Esophagus mucosa (tissue), 1 donor: ENCODE measurements at regions not wholly inside any gene's neighbourhood (a gene's known extent, or its start where the extent isn't known, plus 50 kb on each side); places are given as distances from the start of the nearest gene placed in this dataset.
"Not testable (repeated sequence)": the region's sequence is repeated elsewhere in the genome, so short reads cannot be mapped to it uniquely, and the experiment has no call there.

Experiments
- ATAC-seq: fragments of 200-7000 bp; cut with Tn5 transposase; one replicate; pipeline ENCODE4 v1.9.1; 2020
- donor health status: DM: yes; HTN: yes; CAD: no.

DNA sequence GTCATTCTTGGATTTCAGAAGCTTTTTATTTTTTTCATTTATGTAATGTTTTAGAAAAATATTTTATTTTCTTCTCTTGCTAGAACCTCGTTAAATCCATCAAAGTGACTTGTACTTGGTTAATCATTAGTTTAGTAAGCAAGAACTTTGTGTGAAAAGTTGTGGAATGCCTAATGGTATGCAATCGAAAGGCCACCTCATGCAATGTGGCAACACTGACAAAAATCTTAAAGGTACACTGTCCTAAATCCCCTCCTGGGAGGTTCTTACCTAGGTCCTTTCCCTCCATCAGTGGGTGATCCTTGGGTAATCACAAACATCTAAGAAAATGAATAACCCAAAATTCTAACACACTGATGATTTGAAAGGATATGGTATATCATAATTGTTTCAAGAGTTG, 304.2 kb downstream of the DNAH5 start:
- no peak for ATAC-seq

DNA sequence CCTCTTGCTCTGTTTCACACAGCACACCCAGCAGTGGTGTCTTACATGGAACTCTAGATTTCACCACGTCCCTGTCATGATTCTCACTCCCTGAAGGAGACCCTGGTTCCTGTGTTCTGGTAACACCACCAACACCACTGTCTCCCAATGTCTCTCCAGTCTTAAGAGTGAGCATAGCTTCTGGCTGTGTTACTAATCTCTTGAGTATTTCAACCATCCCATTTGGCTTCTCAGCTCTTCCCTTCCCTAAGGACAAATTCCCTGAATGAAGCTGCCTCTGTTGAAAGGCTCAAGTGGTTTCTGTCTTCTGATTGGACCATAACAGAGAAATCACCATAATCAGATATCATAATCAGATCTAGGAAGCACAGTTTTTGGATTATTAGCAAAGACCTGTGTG, 311.8 kb downstream of the DNAH5 start:
- no peak for ATAC-seq

DNA sequence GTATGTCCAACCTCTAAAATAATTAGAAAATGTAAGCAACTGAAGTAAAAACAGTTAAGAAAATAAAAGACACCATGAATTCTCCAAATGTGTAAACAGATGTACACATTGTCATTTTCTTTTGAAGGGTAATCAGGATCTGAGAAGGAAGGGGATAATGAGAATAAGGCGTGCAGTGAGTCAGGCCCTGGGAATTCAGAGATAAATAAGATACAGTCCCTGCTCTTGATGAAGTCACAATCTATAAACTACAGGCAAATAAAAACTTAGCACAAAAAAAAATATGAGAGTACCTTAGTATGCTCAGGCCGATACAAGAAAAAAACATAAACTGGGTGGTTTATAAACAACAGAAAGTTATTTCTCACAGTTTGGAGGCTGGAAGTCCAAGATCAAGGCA, 315.3 kb downstream of the DNAH5 start:
- no peak for ATAC-seq

DNA sequence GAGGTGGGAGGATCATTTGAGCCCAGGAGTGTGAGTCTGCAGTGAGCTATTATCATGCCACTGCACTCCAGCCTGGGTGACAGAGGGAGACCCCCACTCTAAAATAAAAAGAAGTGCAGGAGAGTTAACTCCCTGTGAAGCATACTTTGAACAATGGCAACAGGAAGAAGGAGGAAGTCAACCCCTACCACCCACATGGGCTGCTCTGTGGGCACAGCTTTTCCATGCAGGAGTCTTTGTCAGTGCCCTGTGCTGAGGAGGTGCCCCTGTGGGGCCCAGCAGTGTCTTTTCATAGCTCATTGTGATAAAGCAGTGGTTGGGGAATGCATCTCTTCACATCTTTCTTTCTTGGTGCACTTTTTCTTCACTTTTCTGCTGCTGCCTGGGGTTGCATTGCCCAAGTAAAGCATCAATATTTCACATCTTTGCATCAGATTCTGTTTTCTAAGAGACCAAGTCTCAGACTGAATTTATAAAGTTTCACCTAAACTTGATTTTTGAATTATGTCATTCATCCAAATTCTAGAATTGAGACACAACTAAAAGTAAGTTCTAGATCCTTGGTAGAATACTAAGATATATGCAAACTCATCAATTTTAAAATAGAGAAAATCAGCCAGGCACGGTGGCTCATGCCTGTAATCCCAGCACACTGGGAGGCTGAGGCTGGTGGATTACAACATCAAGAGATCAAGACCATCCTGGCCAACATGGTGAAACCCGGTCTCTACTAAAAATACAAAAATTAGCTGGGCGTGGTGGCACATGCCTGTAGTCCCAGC, 316.6 kb downstream of the DNAH5 start:
- no peak for ATAC-seq

DNA sequence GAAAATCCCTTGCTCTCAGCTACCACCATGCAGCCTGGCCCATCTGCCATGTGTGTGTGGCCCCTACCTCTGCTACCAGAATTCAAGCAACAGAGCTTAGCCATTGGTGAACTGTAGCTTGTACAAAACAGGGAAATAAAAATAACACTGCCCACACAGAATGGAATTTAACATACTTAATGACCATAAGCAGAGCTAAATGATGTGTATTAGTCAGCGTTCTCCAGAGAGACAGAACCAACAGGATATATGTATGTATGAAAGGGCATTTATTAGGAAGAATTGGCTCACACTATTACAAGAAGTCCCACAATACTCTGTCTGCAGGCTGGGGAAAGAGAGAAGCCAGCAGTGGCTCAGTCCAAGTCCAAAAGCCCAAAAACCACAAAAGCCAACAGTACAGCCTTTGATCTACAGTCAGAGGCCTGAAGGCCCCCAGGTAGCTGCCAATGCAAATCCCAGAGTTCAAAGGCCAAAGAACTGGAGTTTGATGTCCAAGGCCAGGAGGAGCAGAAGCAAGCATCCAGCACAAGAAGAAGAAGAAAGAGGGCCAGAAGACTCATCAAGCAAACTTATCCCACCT, 318.8 kb downstream of the DNAH5 start:
- ATAC-seq = no peak

DNA sequence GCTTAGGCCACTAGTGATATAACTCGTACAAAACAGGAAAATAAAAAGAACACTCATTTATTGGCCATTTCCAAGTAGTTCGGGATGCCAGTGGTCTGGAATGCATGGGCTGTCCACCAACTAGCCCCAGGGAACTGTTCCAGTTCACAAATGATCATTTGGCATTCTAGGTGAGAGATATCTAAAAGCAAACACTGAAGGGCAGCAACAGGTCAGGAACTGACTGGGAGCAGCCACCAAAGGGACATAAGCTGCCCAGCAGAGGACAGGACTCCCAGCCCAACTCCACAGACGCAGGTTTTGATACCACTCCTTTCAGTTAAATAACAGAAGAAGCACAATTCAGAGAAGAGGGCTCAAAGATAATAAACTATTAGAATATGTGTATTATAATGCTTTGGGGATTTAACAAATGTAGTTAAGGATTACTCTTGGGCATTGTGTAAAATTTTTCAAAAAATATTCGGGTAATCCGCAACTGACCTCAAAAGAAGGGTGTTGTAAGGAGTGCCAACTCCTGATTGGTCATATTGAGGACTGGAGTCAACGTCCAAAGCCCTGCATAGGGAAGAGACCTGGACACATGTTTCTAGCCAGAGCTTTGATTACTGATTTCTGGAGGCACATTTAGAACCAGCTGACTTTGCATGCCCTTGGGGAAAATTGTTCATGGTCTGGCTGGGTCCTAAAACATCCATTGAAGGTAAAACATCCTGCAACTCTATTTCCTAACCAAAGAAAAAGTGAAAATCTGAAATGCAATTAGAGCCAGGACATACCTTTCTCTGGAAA, 320.0 kb downstream of the DNAH5 start:
- no peak for ATAC-seq

DNA sequence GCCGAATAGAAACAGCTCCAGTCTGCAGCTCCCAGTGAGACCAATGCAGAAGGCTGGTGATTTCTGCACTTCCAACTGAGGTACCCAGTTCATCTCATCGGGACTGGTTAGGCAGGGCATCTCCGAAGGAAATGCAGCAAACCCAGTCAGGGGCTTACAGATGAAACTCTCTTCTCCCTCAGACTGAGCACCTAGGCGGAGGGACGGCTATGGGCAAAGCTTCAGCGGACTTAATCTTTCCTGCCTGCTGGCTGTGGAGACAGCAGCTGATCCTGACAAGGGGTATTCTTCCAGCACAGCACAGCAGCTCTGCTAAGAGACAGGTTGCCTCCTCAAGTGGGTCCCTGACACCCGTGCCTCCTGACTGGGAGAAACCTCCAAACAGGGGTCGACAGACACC, 330.9 kb downstream of the DNAH5 start:
- ATAC-seq = no peak

DNA sequence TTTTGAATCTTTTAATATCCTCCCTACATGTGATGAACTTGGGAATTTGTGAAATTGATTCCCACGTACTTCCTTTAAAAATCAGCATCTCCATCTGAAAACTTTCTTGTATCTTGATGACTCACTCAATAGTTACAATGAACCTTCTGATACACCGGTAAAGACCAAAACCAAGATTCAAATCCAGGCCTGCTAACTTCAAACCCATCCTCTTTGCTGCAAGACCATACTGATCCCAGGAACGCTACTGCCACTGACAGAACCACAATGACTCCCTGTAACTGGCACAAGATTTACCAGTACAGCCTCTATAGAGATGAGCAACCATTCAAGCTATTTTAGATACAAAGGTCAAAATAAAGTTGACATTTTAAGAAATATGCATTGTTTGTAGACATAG, 332.9 kb downstream of the DNAH5 start:
- ATAC-seq = no peak

DNA sequence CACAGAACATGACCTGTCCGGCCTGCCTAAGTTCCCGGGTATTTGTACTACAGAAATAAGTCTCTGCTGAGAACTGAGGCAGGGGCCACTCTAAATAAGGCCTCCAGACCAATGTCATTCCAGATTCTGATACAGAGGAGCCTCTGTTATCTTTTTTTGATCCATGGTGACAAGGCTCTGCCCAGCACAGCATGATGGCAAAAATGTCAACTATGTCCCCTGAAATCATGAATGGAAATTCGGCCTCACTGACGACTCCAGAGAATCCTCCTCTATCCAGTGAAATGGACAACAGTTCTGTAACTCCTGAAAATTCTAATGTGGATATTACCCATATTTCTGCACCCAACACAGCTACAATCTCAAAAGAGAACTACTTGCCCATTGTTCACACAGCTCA, 335.0 kb downstream of the DNAH5 start:
- no peak for ATAC-seq

DNA sequence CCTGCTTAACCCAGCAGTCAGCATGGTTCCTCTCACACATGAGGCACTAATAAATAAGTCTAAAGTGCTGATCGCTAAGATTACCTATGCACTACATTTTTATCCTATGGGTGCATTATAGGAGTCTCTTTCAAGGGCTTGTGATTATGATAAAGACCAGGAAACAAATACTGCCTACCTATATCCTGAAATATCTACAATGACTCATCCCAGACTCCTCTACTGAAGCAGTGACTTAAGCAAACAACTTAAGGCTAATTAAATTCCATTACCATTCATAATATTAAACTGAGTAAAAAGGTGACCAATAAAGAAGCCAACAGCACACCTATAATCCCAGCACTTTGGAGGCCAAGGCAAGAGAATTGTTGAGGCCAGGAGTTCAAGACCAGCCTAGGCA, 338.4 kb downstream of the DNAH5 start:
- ATAC-seq = peak; percentile 95

DNA sequence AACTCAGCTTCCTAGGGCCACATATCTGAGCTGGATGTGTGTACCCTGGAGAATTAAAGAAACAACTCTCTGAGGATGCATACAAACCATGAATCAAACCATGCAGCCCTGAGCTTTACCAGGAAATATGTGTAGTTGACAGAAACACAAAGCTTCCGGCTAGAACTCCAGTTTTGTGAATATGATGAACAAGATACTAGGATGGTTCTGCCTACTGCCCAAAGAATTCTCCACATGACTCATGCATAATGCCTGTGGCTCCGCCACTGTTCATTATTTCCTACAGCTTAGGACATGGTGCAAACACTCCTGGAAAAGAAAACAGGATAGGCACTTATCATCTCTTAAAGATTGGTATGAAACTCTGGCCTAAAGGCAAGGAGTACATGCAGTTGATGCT, 343.4 kb downstream of the DNAH5 start:
- peak; percentile 54 for ATAC-seq

DNA sequence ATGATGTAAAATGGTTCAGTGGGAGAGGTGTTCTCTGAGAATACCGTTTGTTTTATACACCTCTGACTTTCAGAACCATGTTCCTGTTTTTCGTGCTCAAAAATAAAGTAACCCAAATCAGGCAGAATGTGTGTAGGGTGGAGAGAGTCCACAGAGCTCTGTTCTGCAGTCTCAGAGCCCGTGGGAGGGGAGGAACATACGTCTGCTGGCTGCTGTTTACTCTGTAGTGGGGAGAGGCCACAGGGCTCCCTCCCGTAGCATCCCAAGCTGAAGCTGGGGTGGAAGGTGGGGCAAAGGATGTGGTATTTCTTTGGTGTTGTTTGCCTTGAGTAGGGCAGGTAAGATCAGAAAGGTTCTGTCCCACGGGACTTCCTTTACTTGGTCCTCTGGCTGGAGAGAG, 348.5 kb downstream of the DNAH5 start:
- no peak for ATAC-seq

DNA sequence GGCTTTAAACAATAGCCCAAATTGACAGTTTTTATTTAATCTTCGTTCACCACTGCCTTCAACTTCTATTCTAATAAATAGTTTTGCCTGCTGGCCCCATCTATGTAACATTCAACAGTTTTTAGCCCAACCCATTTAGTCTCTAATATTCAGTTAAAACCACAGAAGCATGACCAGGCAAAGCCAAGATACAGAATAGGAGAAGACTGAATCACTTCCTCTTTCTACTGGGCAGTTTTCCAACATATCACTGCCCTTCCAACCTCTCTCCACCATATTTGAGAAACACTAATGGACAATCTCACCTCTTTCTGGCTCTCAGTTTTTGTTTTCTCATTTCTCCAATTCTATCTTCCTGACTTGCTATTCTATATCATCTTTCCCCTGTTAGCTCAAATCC, 352.9 kb downstream of the DNAH5 start:
- peak; percentile 54 for ATAC-seq

DNA sequence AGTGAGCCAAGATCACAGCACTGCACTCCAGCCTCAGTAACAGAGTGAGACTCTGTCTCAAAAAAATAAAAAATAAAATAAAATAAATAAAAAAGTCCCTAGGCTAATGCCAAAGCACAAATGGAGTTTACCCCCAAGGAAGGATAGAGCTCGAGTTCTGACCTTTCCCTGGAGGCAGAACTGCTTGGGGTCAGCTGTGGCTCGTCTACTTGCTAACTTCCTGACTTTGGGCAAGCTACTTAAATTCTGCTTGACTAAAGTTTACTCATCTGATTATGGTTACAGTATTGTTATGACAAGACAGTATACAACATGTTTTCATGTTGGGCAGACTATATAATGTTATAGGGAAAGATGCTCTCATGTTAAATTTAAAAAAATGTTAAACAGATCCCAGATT, 359.2 kb downstream of the DNAH5 start:
- no peak for ATAC-seq

DNA sequence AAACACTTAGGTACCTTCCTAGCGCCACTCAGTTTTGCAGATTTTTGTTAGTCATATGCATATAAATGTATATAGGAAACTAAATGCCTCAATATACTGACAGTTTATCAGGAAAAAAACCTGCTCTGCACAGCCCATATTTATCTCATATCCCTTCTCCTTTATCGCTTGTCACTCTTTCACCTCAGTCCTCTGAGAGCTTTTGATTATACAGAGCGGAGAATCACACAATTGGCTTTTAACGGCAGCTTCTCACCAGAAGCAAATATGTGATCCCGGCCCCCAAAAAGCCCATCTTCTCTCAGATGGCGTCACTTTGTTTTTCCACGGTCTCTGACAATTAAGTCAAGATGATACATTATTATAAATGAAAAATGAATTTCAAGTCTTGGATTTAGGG, 362.6 kb downstream of the DNAH5 start:
- ATAC-seq = no peak

DNA sequence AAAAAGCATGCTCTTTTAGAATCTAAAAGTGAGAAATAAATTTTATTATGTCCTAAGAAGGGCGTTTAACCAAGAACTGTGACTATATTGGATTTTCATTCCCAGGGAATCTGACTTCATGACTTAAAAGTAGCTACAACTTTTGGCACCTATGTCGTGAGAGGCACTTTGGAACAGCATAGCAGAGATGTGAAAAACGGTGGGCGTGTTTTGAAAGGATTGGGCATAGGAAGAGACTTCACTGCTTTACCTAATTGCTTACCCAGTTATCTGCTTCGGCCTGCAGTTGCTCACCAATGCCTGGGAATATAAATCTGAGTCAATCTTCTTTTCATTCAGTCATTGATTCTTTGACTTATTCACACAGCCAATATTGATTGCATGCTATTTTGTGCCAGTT, 363.4 kb downstream of the DNAH5 start:
- ATAC-seq = no peak

DNA sequence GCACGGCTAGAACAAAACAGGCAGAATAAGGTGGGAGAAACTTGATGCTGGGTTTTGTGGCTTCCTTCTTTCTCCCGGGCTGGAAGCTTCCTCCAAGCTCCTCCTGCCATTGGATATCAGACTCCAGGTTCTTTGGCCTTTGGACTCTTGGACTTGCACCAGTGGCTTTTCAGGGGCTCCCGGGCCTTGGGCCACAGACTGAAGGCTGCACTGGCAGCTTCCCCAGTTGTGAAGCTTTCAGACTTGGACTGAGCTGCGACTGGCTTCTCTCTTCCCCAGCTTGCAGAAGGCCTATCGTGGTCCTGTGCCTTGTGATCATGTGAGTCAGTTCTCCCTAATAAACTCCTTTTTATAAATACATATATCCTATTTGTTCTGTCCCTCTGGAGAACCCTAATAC, 364.4 kb downstream of the DNAH5 start:
- no peak for ATAC-seq

DNA sequence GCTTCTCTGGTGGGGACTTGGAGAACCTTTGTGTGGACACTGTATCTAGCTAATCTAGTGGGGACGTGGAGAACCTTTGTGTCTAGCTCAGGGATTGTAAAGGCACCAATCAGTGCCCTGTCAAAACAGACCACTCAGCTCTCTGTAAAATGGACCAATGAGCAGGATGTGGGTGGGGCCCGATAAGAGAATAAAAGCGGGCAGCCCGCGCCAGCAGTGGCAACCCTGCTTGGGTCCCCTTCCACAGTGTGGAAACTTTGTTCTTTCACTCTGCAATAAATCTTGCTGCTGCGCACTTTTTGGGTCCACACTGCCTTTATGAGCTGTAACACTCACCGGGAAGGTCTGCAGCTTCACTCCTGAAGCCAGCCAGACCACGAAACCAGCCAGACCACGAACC, 365.4 kb downstream of the DNAH5 start:
- not testable (repeated sequence) for ATAC-seq

DNA sequence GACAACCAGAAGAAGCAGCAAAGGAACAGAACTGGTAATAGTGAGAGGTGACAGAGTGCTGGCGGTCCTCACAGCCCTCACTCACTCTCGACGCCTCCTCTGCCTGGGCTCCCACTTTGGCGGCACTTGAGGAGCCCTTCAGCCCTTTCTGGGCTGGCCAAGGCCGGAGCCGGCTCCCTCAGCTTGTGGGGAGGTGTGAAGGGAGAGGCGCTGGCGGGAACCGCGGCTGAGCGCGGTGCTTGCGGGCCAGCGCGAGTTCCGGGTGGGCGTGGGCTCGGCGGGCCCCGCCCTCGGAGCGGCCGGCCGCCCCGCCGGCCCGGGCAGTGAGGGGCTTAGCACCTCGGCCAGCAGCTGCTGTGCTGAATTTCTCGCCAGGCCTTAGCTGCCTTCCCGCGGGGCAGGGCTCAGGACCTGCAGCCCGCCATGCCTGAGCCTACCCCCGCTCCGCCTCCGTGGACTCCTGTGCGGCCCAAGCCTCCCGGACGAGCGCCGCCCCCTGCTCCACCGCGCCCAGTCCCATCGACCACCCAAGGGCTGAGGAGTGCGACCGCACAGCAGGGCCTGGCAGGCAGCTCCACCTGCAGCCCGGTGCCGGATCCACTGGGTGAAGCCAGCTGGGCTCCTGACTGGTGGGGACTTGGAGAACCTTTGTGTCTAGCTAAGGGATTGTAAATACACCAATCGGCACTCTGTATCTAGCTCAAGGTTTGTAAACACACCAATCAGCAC, 366.0 kb downstream of the DNAH5 start:
- not testable (repeated sequence) for ATAC-seq

DNA sequence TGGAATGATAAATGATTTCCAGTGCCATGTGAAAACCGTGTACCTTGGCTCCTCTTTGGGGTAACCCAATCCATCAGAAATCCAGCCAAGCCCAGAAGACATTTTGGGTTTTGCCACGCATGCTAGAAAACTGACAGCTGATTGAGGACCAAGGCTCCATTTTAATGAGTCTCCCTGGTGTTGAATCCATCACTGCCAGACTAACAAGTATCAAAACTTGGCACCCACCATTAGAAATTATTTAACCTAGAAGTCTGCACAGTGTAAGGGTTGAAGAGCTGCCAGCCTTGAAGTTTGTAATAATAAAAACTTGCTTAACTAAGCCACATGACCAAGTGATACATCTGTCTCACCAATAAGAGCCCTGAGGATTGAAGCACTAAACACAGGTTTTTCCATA, 369.9 kb downstream of the DNAH5 start:
- no peak for ATAC-seq

DNA sequence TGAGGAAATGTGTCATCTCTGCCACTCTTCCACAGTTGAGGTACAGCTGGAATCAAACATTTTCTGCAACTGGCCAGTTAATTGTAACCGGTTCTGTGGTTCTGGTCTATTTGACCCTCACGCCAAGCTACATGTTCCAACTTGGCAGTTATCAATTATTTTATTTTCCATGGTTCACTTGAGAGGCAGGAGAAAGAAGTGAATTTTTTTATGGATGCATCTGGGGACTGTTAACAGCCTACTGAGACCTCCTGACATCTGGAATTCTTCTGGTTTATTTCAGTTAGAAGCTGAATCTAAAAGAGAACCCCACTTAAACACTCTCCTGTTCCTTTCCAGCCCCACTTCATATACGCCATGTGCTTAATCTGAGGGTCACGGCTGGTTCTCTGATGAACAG, 372.3 kb downstream of the DNAH5 start:
- ATAC-seq = no peak

DNA sequence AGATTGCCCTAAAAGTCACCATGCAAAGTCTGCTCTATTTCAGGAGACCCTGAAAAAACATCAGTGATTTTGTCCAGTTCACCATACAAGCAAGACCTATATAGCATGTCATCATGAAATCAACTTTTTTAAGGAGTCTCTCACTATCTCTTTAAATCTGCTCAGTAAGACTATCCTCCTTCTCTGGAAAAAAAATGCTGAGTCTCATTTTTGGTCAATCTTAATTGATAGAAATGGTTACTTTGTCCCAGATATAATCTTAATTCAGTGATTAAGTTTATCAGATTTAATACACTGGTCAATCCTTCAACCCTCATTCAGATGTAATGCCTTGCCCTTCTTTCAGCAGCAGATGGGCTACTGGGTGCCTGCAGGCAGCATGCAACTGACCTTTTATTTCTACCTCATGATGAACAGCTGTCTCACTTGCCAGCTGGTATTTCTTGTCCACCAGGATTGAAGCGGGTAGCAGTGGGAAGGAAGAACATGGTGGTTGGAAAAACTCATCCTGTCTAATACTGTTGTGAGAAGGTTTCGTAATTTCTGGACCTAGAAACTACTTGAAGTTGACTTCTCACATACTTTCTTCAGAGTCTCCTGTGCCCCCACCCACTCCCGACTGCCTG, 375.3 kb downstream of the DNAH5 start:
- no peak for ATAC-seq

DNA sequence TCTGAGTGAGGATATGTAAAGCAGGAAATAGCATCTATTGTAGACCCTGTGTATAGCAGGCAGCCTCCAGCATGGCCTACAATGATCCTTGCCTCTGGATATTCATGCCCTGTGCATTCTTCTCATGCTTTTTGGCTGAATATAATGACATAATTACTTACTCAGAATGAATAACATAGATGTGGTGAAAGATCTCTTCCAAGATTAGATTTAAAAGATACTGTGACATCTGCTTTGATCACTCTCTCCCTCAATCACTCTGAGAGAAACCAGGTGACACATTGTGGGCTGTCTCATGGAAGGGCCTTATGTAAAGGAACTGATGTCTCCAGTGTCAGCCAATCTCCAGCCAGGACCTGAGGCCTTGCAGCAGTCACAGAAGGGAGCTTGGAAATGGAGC, 376.7 kb downstream of the DNAH5 start:
- ATAC-seq = no peak
